ENCODE measurements at regions not wholly inside any gene's neighbourhood (a gene's known extent, or its start where the extent isn't known, plus 50 kb on each side); places are given as distances from the start of the nearest gene placed in this dataset.
"Not testable (repeated sequence)": the region's sequence is repeated elsewhere in the genome, so short reads cannot be mapped to it uniquely, and the experiment has no call there.

GRCh38 chr10:81479316-81479715 lies 395.7 kb upstream of the NRG3 start:
- DNase-seq, result no peak

GRCh38 chr10:81496626-81497025 lies 378.4 kb upstream of the NRG3 start:
- DNase-seq, result no peak

- no peak for DNase-seq
Observed at GRCh38 chr10:81498011-81498551, 376.9 kb upstream of the NRG3 start.

- DNase-seq, result no peak
Observed at GRCh38 chr10:81502677-81503359, 372.2 kb upstream of the NRG3 start.

- DNase-seq, result not testable (repeated sequence)
Observed at GRCh38 chr10:81505777-81506176, 369.2 kb upstream of the NRG3 start.

GRCh38 chr10:81514811-81515210 lies 360.2 kb upstream of the NRG3 start:
- DNase-seq, result no peak

GRCh38 chr10:81520688-81521087 lies 354.3 kb upstream of the NRG3 start:
- no peak for DNase-seq

GRCh38 chr10:81524467-81524866 lies 350.5 kb upstream of the NRG3 start:
- DNase-seq, result no peak

- DNase-seq, result no peak
Observed at GRCh38 chr10:81532403-81532802, 342.6 kb upstream of the NRG3 start.

- DNase-seq, result no peak
Observed at GRCh38 chr10:81534991-81535390, 340.0 kb upstream of the NRG3 start.

GRCh38 chr10:81541517-81541916 lies 333.5 kb upstream of the NRG3 start:
- DNase-seq, result no peak

- no peak for DNase-seq
Observed at GRCh38 chr10:81546243-81546642, 328.8 kb upstream of the NRG3 start.

- DNase-seq, result no peak
Observed at GRCh38 chr10:81548160-81548559, 326.8 kb upstream of the NRG3 start.

- DNase-seq, result peak; percentile 2
Observed at GRCh38 chr10:81564143-81564542, 310.9 kb upstream of the NRG3 start.

GRCh38 chr10:81569488-81569887 lies 305.5 kb upstream of the NRG3 start:
- no peak for DNase-seq

- DNase-seq, result no peak
Observed at GRCh38 chr10:81570349-81570748, 304.6 kb upstream of the NRG3 start.

- no peak for DNase-seq
Observed at GRCh38 chr10:81570878-81571794, 303.9 kb upstream of the NRG3 start.

- DNase-seq, result no peak
Observed at GRCh38 chr10:81575036-81575435, 300.0 kb upstream of the NRG3 start.

- DNase-seq, result no peak
Observed at GRCh38 chr10:81576336-81576735, 298.7 kb upstream of the NRG3 start.

GRCh38 chr10:81594991-81595390 lies 280.0 kb upstream of the NRG3 start:
- DNase-seq, result no peak

GRCh38 chr10:81600185-81600584 lies 274.8 kb upstream of the NRG3 start:
- DNase-seq, result no peak

- DNase-seq, result no peak
Observed at GRCh38 chr10:81603106-81603620, 271.8 kb upstream of the NRG3 start.

GRCh38 chr10:81644485-81644884 lies 230.5 kb upstream of the NRG3 start:
- DNase-seq, result not testable (repeated sequence)

- DNase-seq, result no peak
Observed at GRCh38 chr10:81655986-81656385, 219.0 kb upstream of the NRG3 start.

Measured in activated CD4-positive, alpha-beta T cell treated with anti-CD3 and anti-CD28 coated beads, Interleukin-2, Interleukin-6, amounts not matched to agents 100 ng/mL and 50 ng/mL, durations not matched to agents 16 hours and 8 hours (primary cell).